K562 (cell line): ENCODE measurements at regions not wholly inside any gene's neighbourhood (a gene's known extent, or its start where the extent isn't known, plus 50 kb on each side); places are given as distances from the start of the nearest gene placed in this dataset.

Source experiments
- NFYB ChIP-seq: IDR thresholded peaks from 2 replicates; pipeline ENCODE4 v1.6.1; 2011; ENCODE audit warnings: mild to moderate bottlenecking, moderate library complexity; ENCODE audit not compliant: insufficient read length; ENCODE audit errors: extremely low read depth
- RCOR1 ChIP-seq, 2 experiments: IDR thresholded peaks; 2 replicates each; pipeline ENCODE4 v1.6.1; 2012; ENCODE audit warnings: low read depth in 2 of 2, low read length in 2 of 2, borderline replicate concordance in 1 of 2, improper control_type of control experiment in 1 of 2
- TF ChIP-seq, protein P1 (sequence below): fragments of 450-650 bp; formaldehyde crosslinking; IDR thresholded peaks from 2 replicates; pipeline ENCODE4 v1.4.0; 2020; ENCODE audit warnings: mild to moderate bottlenecking, mixed read lengths

DNA sequence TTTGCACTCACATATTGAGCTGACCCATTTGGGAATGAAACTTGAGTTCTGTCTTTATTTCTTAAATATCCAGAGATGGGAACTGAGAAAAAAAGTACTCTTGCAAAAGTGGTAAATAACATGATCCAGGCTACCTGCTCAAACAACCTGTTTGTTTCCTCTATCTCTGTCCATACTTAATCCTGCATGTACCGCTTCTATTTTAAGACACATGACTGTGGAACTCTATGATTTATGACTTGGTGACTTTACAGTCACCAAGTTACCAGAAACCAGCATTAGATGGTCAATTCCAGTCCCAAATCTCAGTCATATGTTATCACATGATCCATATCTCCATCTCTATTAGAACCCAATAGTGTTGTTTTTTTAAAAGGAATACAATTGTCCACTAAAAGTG, 606.7 kb downstream of the EPHA5 start:
- TF ChIP-seq, protein P1, sequence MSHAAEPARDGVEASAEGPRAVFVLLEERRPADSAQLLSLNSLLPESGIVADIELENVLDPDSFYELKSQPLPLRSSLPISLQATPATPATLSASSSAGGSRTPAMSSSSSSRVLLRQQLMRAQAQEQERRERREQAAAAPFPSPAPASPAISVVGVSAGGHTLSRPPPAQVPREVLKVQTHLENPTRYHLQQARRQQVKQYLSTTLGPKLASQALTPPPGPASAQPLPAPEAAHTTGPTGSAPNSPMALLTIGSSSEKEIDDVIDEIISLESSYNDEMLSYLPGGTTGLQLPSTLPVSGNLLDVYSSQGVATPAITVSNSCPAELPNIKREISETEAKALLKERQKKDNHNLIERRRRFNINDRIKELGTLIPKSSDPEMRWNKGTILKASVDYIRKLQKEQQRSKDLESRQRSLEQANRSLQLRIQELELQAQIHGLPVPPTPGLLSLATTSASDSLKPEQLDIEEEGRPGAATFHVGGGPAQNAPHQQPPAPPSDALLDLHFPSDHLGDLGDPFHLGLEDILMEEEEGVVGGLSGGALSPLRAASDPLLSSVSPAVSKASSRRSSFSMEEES (CRISPR knock-in tag), result no peak
- TF ChIP-seq RCOR1 (IDR thresholded peaks at IDR 0.05; ENCODE audit: borderline replicate concordance in 1 of 2, low read depth in 2 of 2, low read length in 2 of 2) (no peak), NFYB (no peak)
